B cell (primary cell): ENCODE measurements at regions not wholly inside any gene's neighbourhood (a gene's known extent, or its start where the extent isn't known, plus 50 kb on each side); places are given as distances from the start of the nearest gene placed in this dataset.

Experiments
- ATAC-seq: fragments of 200-7000 bp; cut with Tn5 transposase; one replicate; pipeline ENCODE4 v1.10.0; 2021; ENCODE audit warnings: low read depth, mild to moderate bottlenecking, moderate number of reproducible peaks, moderate library complexity
- CTCF ChIA-PET: fragments of 350-600 bp; sonication (Branson Sonifier 250); formaldehyde crosslinking; loops from one replicate; lab custom pipeline; 2021; ENCODE audit warnings: antibody characterized with exemption, inconsistent platforms; lab: Charles Lee
- POLR2A ChIA-PET: fragments of 350-600 bp; sonication (Branson Sonifier 250); formaldehyde crosslinking; loops from one replicate; lab custom pipeline; 2021; ENCODE audit warnings: antibody characterized with exemption; lab: Charles Lee
- DNase-seq: peaks from one replicate; pipeline ENCODE4 v3.0.0; 2013
- H2AFZ ChIP-seq: 2 replicates; pipeline ENCODE4 v1.6.1; 2012; ENCODE audit warnings: mild to moderate bottlenecking, low read depth, low read length; ENCODE audit not compliant: insufficient read depth, poor library complexity, severe bottlenecking
- H3K27ac ChIP-seq, 2 donors: 1 replicate in 1 of 2; 2 replicates in 1 of 2; pipeline ENCODE4 v1.5.1; 2012 to 2013; ENCODE audit warnings: low read length in 2 of 2, mild to moderate bottlenecking in 2 of 2, moderate library complexity in 1 of 2
- H3K27me3 ChIP-seq, 4 experiments: fragments of 200-600 bp in 1 of 4; sonication (generic) in 1 of 4; replicated peaks in 1 of 4; 1 replicate in 2 of 4; 2 replicates in 2 of 4; pipeline versions ENCODE4 v1.6.1 to v1.7.0; 2013 to 2016; ENCODE audit warnings: low read length in 3 of 4, mild to moderate bottlenecking in 2 of 4, mixed read lengths in 1 of 4, moderate library complexity in 1 of 4; ENCODE audit not compliant: insufficient read depth in 4 of 4, control insufficient read depth in 3 of 4; ENCODE audit errors: control extremely low read depth in 1 of 4
- H3K36me3 ChIP-seq, 2 experiments: replicated peaks in 1 of 2; 1 replicate in 1 of 2; 2 replicates in 1 of 2; pipeline versions ENCODE4 v1.6.1 to v1.7.1; 2013; ENCODE audit warnings: low read length in 1 of 2; ENCODE audit not compliant: insufficient read depth in 2 of 2, control insufficient read depth in 1 of 2; ENCODE audit errors: control extremely low read depth in 1 of 2, extremely low read depth in 1 of 2
- H3K4me1 ChIP-seq, 2 donors: fragments of 200-600 bp in 1 of 2; sonication (generic) in 1 of 2; 1 replicate in 1 of 2; 2 replicates in 1 of 2; pipeline versions ENCODE4 v1.5.1 to v1.6.1; 2013 to 2017; ENCODE audit warnings: low read length in 2 of 2; ENCODE audit not compliant: control insufficient read depth in 2 of 2, insufficient read depth in 2 of 2
- H3K4me2 ChIP-seq: replicated peaks from 2 replicates; pipeline ENCODE3; 2012; ENCODE audit warnings: mild to moderate bottlenecking, low read depth, low read length; ENCODE audit not compliant: poor library complexity, severe bottlenecking
- H3K4me3 ChIP-seq, 5 experiments: fragments of 200-600 bp in 1 of 5; sonication (generic) in 1 of 5; 1 replicate in 3 of 5; 2 replicates in 2 of 5; pipeline versions ENCODE4 v1.5.1 to v1.7.0; 2011 to 2016; ENCODE audit warnings: low read length in 4 of 5, mild to moderate bottlenecking in 4 of 5, low read depth in 2 of 5, control low read depth in 1 of 5, moderate library complexity in 1 of 5; ENCODE audit not compliant: insufficient read depth in 1 of 5; ENCODE audit errors: control extremely low read depth in 1 of 5, extremely low read depth in 1 of 5
- H3K79me2 ChIP-seq: fragments of 200-600 bp; sonication (generic); one replicate; pipeline ENCODE4 v1.6.0; 2016; ENCODE audit warnings: low read length; ENCODE audit not compliant: control insufficient read depth, insufficient read depth
- H3K9ac ChIP-seq: fragments of 200-600 bp; sonication (generic); 2 replicates; pipeline ENCODE4 v1.6.1; 2017; ENCODE audit warnings: mild to moderate bottlenecking, low read length, moderate library complexity
- H3K9me3 ChIP-seq, 3 donors: one replicate each; pipeline versions ENCODE4 v1.6.1 to v1.7.1; 2013; ENCODE audit warnings: low read length in 2 of 3; ENCODE audit not compliant: control insufficient read depth in 2 of 3, insufficient read depth in 1 of 3; ENCODE audit errors: control extremely low read depth in 1 of 3
- H4K20me1 ChIP-seq: 2 replicates; pipeline ENCODE4 v1.6.0; 2012; ENCODE audit warnings: mild to moderate bottlenecking, low read length; ENCODE audit not compliant: insufficient read depth, control insufficient read depth, poor library complexity, severe bottlenecking
- H3K27ac Mint-ChIP-seq: one replicate; pipeline ENCODE4 v1.8.0; 2021; ENCODE audit warnings: mixed read lengths
- H3K27me3 Mint-ChIP-seq: one replicate; pipeline ENCODE4 v1.8.0; 2021; ENCODE audit warnings: mixed read lengths
- H3K4me1 Mint-ChIP-seq: one replicate; pipeline ENCODE4 v1.8.0; 2021; ENCODE audit warnings: mixed read lengths
- H3K4me3 Mint-ChIP-seq: one replicate; pipeline ENCODE4 v1.8.0; 2021; ENCODE audit warnings: mixed read lengths
- H3K9me3 Mint-ChIP-seq: one replicate; pipeline ENCODE4 v1.8.0; 2022; ENCODE audit warnings: mixed read lengths; ENCODE audit not compliant: insufficient read depth
- CTCF ChIP-seq: fragments of 200-600 bp; IDR thresholded peaks from one replicate; pipeline ENCODE4 v1.8.0; 2022; ENCODE audit warnings: antibody characterized with exemption, mild to moderate bottlenecking
- EZH2 ChIP-seq: IDR thresholded peaks from 2 replicates; pipeline ENCODE4 v1.6.1; 2012; ENCODE audit warnings: borderline replicate concordance, low read depth, mild to moderate bottlenecking, moderate library complexity, low read length; ENCODE audit not compliant: insufficient read depth, poor library complexity, severe bottlenecking
- WGBS: methylation state at CpG from one replicate; pipeline ENCODE4 v1.1.5; 2013; ENCODE audit warnings: missing lambda C conversion rate; ENCODE audit not compliant: insufficient coverage; 5-methylcytosine and 5-hydroxymethylcytosine counted together
- intact Hi-C: fragments of 100-400 bp; cut with micrococcal nuclease; formaldehyde crosslinking; loops from one replicate; pipeline ENCODE4 v1.10.0; 2022

- H3K4me3 Mint-ChIP-seq: no peak overlapping the region
- H3K27ac Mint-ChIP-seq: no peak overlapping the region
Observed at GRCh38 chr3:28958656-28959055, 322.2 kb upstream of the RBMS3 start.

GRCh38 chr3:28971156-28971555 lies 309.7 kb upstream of the RBMS3 start:
- Histone ChIP-seq H4K20me1 (no peaks in the 10 kb centered on the region), H3K9ac (no peak overlapping the region), H2AFZ (no peak overlapping the region), H3K4me1 (peaks cover 0 to 1% of the 10 kb centered on the region in 2 donors), H3K4me3 (no peak overlapping the region), H3K79me2 (no peaks in the 10 kb centered on the region), H3K27me3 (no peaks in the 10 kb centered on the region), H3K9me3 (peaks cover 0 to 15% (median 8%) of the 10 kb centered on the region in 3 donors), H3K4me2 (no peak overlapping the region), H3K36me3 (no peaks in the 10 kb centered on the region), H3K27ac (no peak overlapping the region)
- ChIA-PET POLR2A (no interaction called here), CTCF (no interaction called here)
- ATAC-seq: no peak
- no peak overlapping the region for H3K4me3 Mint-ChIP-seq
- TF ChIP-seq EZH2: no peak
- TF ChIP-seq CTCF: no peak
- intact Hi-C loops: no loop called here
- DNase-seq: no peak
- no CpG with 5 or more reads among the region's 3 CpGs for WGBS
- H3K4me1 Mint-ChIP-seq: no peaks in the 10 kb centered on the region
- no peaks in the 10 kb centered on the region for H3K27me3 Mint-ChIP-seq
- peaks cover 13% of the 10 kb centered on the region for H3K9me3 Mint-ChIP-seq
- H3K27ac Mint-ChIP-seq: no peak overlapping the region

More at GRCh38 chr3:28958656-28959055, 322.2 kb upstream of the RBMS3 start:
- no peaks in the 10 kb centered on the region for H3K9me3 Mint-ChIP-seq
- no peak overlapping the region for H3K9ac ChIP-seq
- H3K27ac ChIP-seq: no peak overlapping the region
- ChIA-PET CTCF (no interaction called here), POLR2A (no interaction called here)
- no peaks in the 10 kb centered on the region for H3K4me1 ChIP-seq
- H3K27me3 ChIP-seq: no peaks in the 10 kb centered on the region
- H3K4me3 ChIP-seq: no peak overlapping the region
- no peak overlapping the region for H2AFZ ChIP-seq
- H3K36me3 ChIP-seq: no peaks in the 10 kb centered on the region
- no peaks in the 10 kb centered on the region for H4K20me1 ChIP-seq
- H3K79me2 ChIP-seq: no peaks in the 10 kb centered on the region
- peaks cover 0 to 11% (median 0%) of the 10 kb centered on the region in 3 donors for H3K9me3 ChIP-seq
- DNase-seq (no peak), ATAC-seq (no peak)
- no peak for TF ChIP-seq EZH2
- no peak for TF ChIP-seq CTCF
- H3K4me1 Mint-ChIP-seq: no peaks in the 10 kb centered on the region
- H3K4me2 ChIP-seq: no peak overlapping the region
- intact Hi-C loops: no loop called here
- 66% methylated on average over 2 of the region's 3 CpGs for WGBS
- H3K27me3 Mint-ChIP-seq: no peaks in the 10 kb centered on the region
